HCT116 (cell line): ENCODE measurements at regions not wholly inside any gene's neighbourhood (a gene's known extent, or its start where the extent isn't known, plus 50 kb on each side); places are given as distances from the start of the nearest gene placed in this dataset.

ENCODE experiments used
- ATAC-seq: fragments of 200-7000 bp; cut with Tn5 transposase; 2 replicates; pipeline ENCODE4 v1.9.1; 2020; ENCODE audit warnings: mild to moderate bottlenecking, moderate library complexity
- BruUV-seq: library from RNA; stranded (reverse); fragments of 400-500 nt; replicated peaks from 2 replicates; lab custom pipeline; 2021; lab: Mats Ljungman, UMichigan
- CTCF ChIA-PET: fragments of 300-600 bp; sonication (Branson Sonifier 250); formaldehyde crosslinking; loops from one replicate; lab custom pipeline; 2021; ENCODE audit warnings: antibody characterized with exemption; lab: Charles Lee
- POLR2A ChIA-PET: fragments of 300-600, 350-600 bp; sonication (Branson Sonifier 250); formaldehyde crosslinking; loops from one replicate; lab custom pipeline; 2021; ENCODE audit warnings: antibody characterized with exemption; lab: Charles Lee
- RAD21 ChIA-PET, 2 experiments: fragments of 300-600 bp; sonication (Branson Sonifier 250); formaldehyde crosslinking; loops; one replicate each; lab custom pipeline; 2023; ENCODE audit warnings: low total read pairs in 2 of 2; ENCODE audit not compliant: uncharacterized antibody in 2 of 2, unreplicated experiment in 2 of 2, low non-redundant PET in 1 of 2; lab: Charles Lee
- DNase-seq: peaks from one replicate; pipeline ENCODE4 v3.0.0-alpha.2; 2010; ENCODE audit warnings: low read depth, low spot score
- H2AFZ ChIP-seq: fragments of 200-600 bp; shearing (Covaris generic), sonication (generic); 2 replicates; pipeline ENCODE4 v1.6.1; 2017; ENCODE audit warnings: low read depth, mixed run types, mixed read lengths, antibody characterized with exemption, low read length; ENCODE audit not compliant: poor library complexity, severe bottlenecking
- H3K27ac ChIP-seq: 2 replicates; pipeline ENCODE4 v1.5.1; 2012; ENCODE audit warnings: low read depth, low read length
- H3K27me3 ChIP-seq: fragments of 200-600 bp; sonication (generic); 2 replicates; pipeline ENCODE4 v1.6.1; 2016; ENCODE audit warnings: mixed run types, low read length, mixed read lengths; ENCODE audit not compliant: insufficient read depth
- H3K36me3 ChIP-seq, 2 experiments: fragments of 200-500 bp in 1 of 2; fragments of 200-600 bp in 1 of 2; sonication (Bioruptor generic) in 1 of 2; sonication (generic) in 1 of 2; 2 replicates each; pipeline versions ENCODE4 v1.5.1 to v1.6.1; 2014 to 2016; ENCODE audit warnings: low read length in 2 of 2, inconsistent platforms in 1 of 2, mixed read lengths in 1 of 2, mixed run types in 1 of 2; ENCODE audit not compliant: insufficient read depth in 2 of 2, control insufficient read depth in 1 of 2
- H3K4me1 ChIP-seq, 2 experiments: fragments of 200-600 bp in 1 of 2; sonication (generic) in 1 of 2; 2 replicates each; pipeline versions ENCODE4 v1.5.1 to v1.6.1; 2012 to 2017; ENCODE audit warnings: low read length in 2 of 2, inconsistent platforms in 1 of 2, mild to moderate bottlenecking in 1 of 2, mixed read lengths in 1 of 2, mixed run types in 1 of 2, moderate library complexity in 1 of 2; ENCODE audit not compliant: insufficient read depth in 2 of 2, control insufficient read depth in 1 of 2
- H3K4me2 ChIP-seq: fragments of 200-600 bp; sonication (generic); 2 replicates; pipeline ENCODE4 v1.6.1; 2017; ENCODE audit warnings: mixed run types, low read length, mixed read lengths
- H3K4me3 ChIP-seq, 2 experiments: fragments of 200-600 bp in 1 of 2; sonication (generic) in 1 of 2; replicated peaks in 1 of 2; 2 replicates each; pipeline ENCODE4 v1.5.1; 2011 to 2016; ENCODE audit warnings: low read length in 2 of 2, control low read depth in 1 of 2, low read depth in 1 of 2, mild to moderate bottlenecking in 1 of 2, mixed read lengths in 1 of 2, mixed run types in 1 of 2
- H3K79me2 ChIP-seq: fragments of 200-600 bp; sonication (generic); 2 replicates; pipeline ENCODE4 v1.6.1; 2017; ENCODE audit warnings: mild to moderate bottlenecking, mixed run types, low read length, moderate library complexity, mixed read lengths; ENCODE audit not compliant: insufficient read depth
- H3K9ac ChIP-seq: fragments of 200-600 bp; sonication (generic); 2 replicates; pipeline ENCODE4 v1.6.1; 2016; ENCODE audit warnings: low read length, mixed read lengths
- H3K9me2 ChIP-seq: fragments of 200-600 bp; sonication (generic), shearing (Covaris generic); 2 replicates; pipeline ENCODE4 v1.6.1; 2017; ENCODE audit warnings: mixed run types, mild to moderate bottlenecking, moderate library complexity; ENCODE audit not compliant: insufficient read depth
- H3K9me3 ChIP-seq, 2 experiments: fragments of 200-500 bp in 1 of 2; fragments of 200-600 bp in 1 of 2; sonication (Bioruptor generic) in 1 of 2; sonication (generic) in 1 of 2; 2 replicates each; pipeline ENCODE4 v1.6.1; 2014 to 2017; ENCODE audit warnings: low read length in 2 of 2, mixed read lengths in 2 of 2, inconsistent platforms in 1 of 2, low read depth in 1 of 2, mild to moderate bottlenecking in 1 of 2, mixed run types in 1 of 2, moderate library complexity in 1 of 2; ENCODE audit not compliant: control insufficient read depth in 1 of 2, insufficient read depth in 1 of 2
- H4K20me1 ChIP-seq: fragments of 200-600 bp; sonication (generic), shearing (Covaris generic); 2 replicates; pipeline ENCODE4 v1.6.1; 2017; ENCODE audit warnings: mixed run types, mild to moderate bottlenecking, moderate library complexity; ENCODE audit not compliant: insufficient read depth
- CBX3 ChIP-seq: IDR thresholded peaks from 2 replicates; pipeline ENCODE4 v1.6.1; 2012; ENCODE audit warnings: low read depth
- CEBPB ChIP-seq: IDR thresholded peaks from 2 replicates; pipeline ENCODE4 v1.6.1; 2012; ENCODE audit warnings: low read depth
- ELF1 ChIP-seq: IDR thresholded peaks from 2 replicates; pipeline ENCODE4 v1.6.1; 2012; ENCODE audit warnings: low read depth, borderline replicate concordance
- EZH2phosphoT487 ChIP-seq: fragments of 200-600 bp; IDR thresholded peaks from 2 replicates; pipeline ENCODE4 v1.6.1; 2018; ENCODE audit warnings: antibody characterized with exemption, borderline replicate concordance
- MAX ChIP-seq: IDR thresholded peaks from 2 replicates; pipeline ENCODE4 v1.6.1; 2012
- POLR2A ChIP-seq: IDR thresholded peaks from 2 replicates; pipeline ENCODE4 v1.7.0; 2011; ENCODE audit warnings: borderline replicate concordance; ENCODE audit not compliant: insufficient read depth, insufficient read length; ENCODE audit errors: extremely low read depth
- RAD21 ChIP-seq: IDR thresholded peaks from 2 replicates; pipeline ENCODE4 v1.6.1; 2012; ENCODE audit warnings: low read depth, mild to moderate bottlenecking
- REST ChIP-seq: IDR thresholded peaks from 2 replicates; pipeline ENCODE4 v1.6.1; 2012; ENCODE audit warnings: low read depth
- SIN3A ChIP-seq: IDR thresholded peaks from 2 replicates; pipeline ENCODE4 v1.6.1; 2012; ENCODE audit warnings: low read depth
- SRF ChIP-seq: IDR thresholded peaks from 2 replicates; pipeline ENCODE4 v1.6.1; 2012; ENCODE audit warnings: low read depth
- TCF7L2 ChIP-seq: IDR thresholded peaks from 2 replicates; pipeline ENCODE4 v1.7.0; 2011; ENCODE audit warnings: borderline replicate concordance, inconsistent platforms; ENCODE audit not compliant: insufficient read depth, insufficient read length; ENCODE audit errors: extremely low read depth
- ZBTB33 ChIP-seq: IDR thresholded peaks from 2 replicates; pipeline ENCODE4 v1.6.1; 2011; ENCODE audit warnings: mild to moderate bottlenecking, low read length, moderate library complexity; ENCODE audit not compliant: insufficient replicate concordance; ENCODE audit errors: extremely low read depth
- ZFX ChIP-seq: fragments of 450-650 bp; IDR thresholded peaks from 2 replicates; pipeline ENCODE4 v1.6.1; 2017
- ZNF274 ChIP-seq: fragments of 200-500 bp; sonication (Bioruptor generic); IDR thresholded peaks from 2 replicates; pipeline ENCODE4 v1.6.1; 2014; ENCODE audit warnings: mild to moderate bottlenecking, low read depth, low read length, inconsistent platforms
- intact Hi-C: fragments of 100-400 bp; cut with micrococcal nuclease; formaldehyde crosslinking; loops from 2 replicates; pipeline ENCODE4 v1.10.0; 2022

- H3K4me3 ChIP-seq = no peak overlapping the region
- ChIA-PET RAD21 (no interaction called here), POLR2A (no interaction called here), CTCF (no interaction called here)
- no peaks in the 10 kb centered on the region for H3K9me3 ChIP-seq
- no peak overlapping the region for H3K9ac ChIP-seq
- TF ChIP-seq ZNF274 (no peak), ELF1 (no peak), SRF (no peak), REST (no peak), RAD21 (no peak), CEBPB (no peak), POLR2A (no peak)
- no TSS peak for BruUV-seq
- intact Hi-C loops = loop anchor here (5.0 kb wide), 1 partner anchor 37 kb away; no protein-coding TSS in a partner anchor
- no peaks in the 10 kb centered on the region for H3K36me3 ChIP-seq
- H3K4me1 ChIP-seq = no peaks in the 10 kb centered on the region
- DNase-seq (no peak), ATAC-seq (no peak)
- H2AFZ ChIP-seq = no peak overlapping the region
- no peaks in the 10 kb centered on the region for H3K79me2 ChIP-seq
- H3K4me2 ChIP-seq = no peak overlapping the region
- no peaks in the 10 kb centered on the region for H3K9me2 ChIP-seq
- no peaks in the 10 kb centered on the region for H3K27me3 ChIP-seq
- no peak overlapping the region for H3K27ac ChIP-seq
- no peaks in the 10 kb centered on the region for H4K20me1 ChIP-seq
Measured at GRCh38 chr13:76329004-76329403, 557.2 kb downstream of the KCTD12 start.

GRCh38 chr13:76326343-76326742, 559.9 kb downstream of the KCTD12 start:
- no TSS peak for BruUV-seq
- intact Hi-C loops = loop anchor here (5.0 kb wide), 1 partner anchor 34 kb away; no protein-coding TSS in a partner anchor
- TF ChIP-seq TCF7L2 (no peak), ZBTB33 (no peak), SRF (no peak), EZH2phosphoT487 (no peak), ZFX (no peak), SIN3A (no peak), ELF1 (no peak), MAX (no peak), RAD21 (no peak), CBX3 (no peak), POLR2A (no peak)

More at GRCh38 chr13:76326343-76326742, 559.9 kb downstream of the KCTD12 start:
- Histone ChIP-seq H4K20me1 (no peaks in the 10 kb centered on the region), H3K27ac (no peak overlapping the region), H3K27me3 (no peaks in the 10 kb centered on the region), H3K36me3 (no peaks in the 10 kb centered on the region), H3K9me2 (no peaks in the 10 kb centered on the region), H3K9me3 (no peaks in the 10 kb centered on the region; a peak in 1 of 4 replicates), H3K9ac (no peak overlapping the region), H2AFZ (no peak overlapping the region), H3K4me3 (no peak overlapping the region), H3K4me2 (no peak overlapping the region), H3K79me2 (no peaks in the 10 kb centered on the region), H3K4me1 (no peaks in the 10 kb centered on the region)
- DNase-seq (no peak), ATAC-seq (no peak)
- RAD21 ChIA-PET = no interaction called here
- POLR2A ChIA-PET = no interaction called here
- CTCF ChIA-PET = no interaction called here
